K562 (cell line): ENCODE measurements at regions not wholly inside any gene's neighbourhood (a gene's known extent, or its start where the extent isn't known, plus 50 kb on each side); places are given as distances from the start of the nearest gene placed in this dataset.

Experiments
- CTBP1 ChIP-seq: fragments of 450-650 bp; IDR thresholded peaks from 2 replicates; pipeline ENCODE4 v1.6.1; 2016; ENCODE audit warnings: borderline replicate concordance
- CUX1 ChIP-seq: fragments of 200-800 bp; sonication (Bioruptor generic); IDR thresholded peaks from 2 replicates; pipeline ENCODE4 v1.6.1; 2016; ENCODE audit warnings: missing genetic modification characterization, missing compliant biosample characterization
- L3MBTL2 ChIP-seq: fragments of 450-650 bp; IDR thresholded peaks from 2 replicates; pipeline ENCODE4 v1.6.1; 2016; ENCODE audit warnings: mild to moderate bottlenecking, moderate library complexity
- MAX ChIP-seq: sonication (generic); formaldehyde crosslinking; IDR thresholded peaks from 2 replicates; pipeline ENCODE4 v1.9.0; 2022; ENCODE audit warnings: mild to moderate bottlenecking, missing genetic modification reagents
- PREB ChIP-seq: sonication (generic); formaldehyde crosslinking; IDR thresholded peaks from 2 replicates; pipeline ENCODE4 v1.8.1; 2023; ENCODE audit warnings: mild to moderate bottlenecking, missing genetic modification reagents
- RB1 ChIP-seq: fragments of 450-650 bp; IDR thresholded peaks from 2 replicates; pipeline ENCODE4 v1.6.1; 2017; ENCODE audit warnings: low read depth, mild to moderate bottlenecking
- SAP30 ChIP-seq: fragments of 200-600 bp; sonication (generic); IDR thresholded peaks from 2 replicates; pipeline ENCODE4 v1.6.1; 2012; ENCODE audit warnings: borderline replicate concordance, low read depth, mild to moderate bottlenecking, moderate library complexity, low read length, control low read depth, inconsistent platforms; ENCODE audit not compliant: insufficient read depth, poor library complexity, severe bottlenecking
- SMC3 ChIP-seq: conservative IDR thresholded peaks from 2 replicates; pipeline ENCODE4 v1.6.1; 2011; ENCODE audit warnings: low read depth, low read length, improper control_type of control experiment; ENCODE audit not compliant: insufficient read depth
- ZBTB8A ChIP-seq: fragments of 450-650 bp; IDR thresholded peaks from 2 replicates; pipeline ENCODE4 v1.6.1; 2018; ENCODE audit warnings: mild to moderate bottlenecking, moderate library complexity; ENCODE audit not compliant: partially characterized antibody
- ZNF316 ChIP-seq: fragments of 450-650 bp; IDR thresholded peaks from 2 replicates; pipeline ENCODE4 v1.6.1; 2016
- ZNF518B ChIP-seq: fragments of 250-450 bp; sonication (Bioruptor Pico); IDR thresholded peaks from 2 replicates; pipeline ENCODE4 v1.5.0; 2021; ENCODE audit warnings: mild to moderate bottlenecking, moderate library complexity
- ZNF668 ChIP-seq: fragments of 250-450 bp; sonication (Bioruptor Pico); IDR thresholded peaks from 2 replicates; pipeline ENCODE4 v1.8.0; 2022; ENCODE audit warnings: mild to moderate bottlenecking, inconsistent platforms
- ZNF766 ChIP-seq: fragments of 200-800 bp; sonication (Bioruptor generic); conservative IDR thresholded peaks from 2 replicates; pipeline ENCODE4 v1.6.1; 2016; ENCODE audit warnings: missing genetic modification characterization, missing compliant biosample characterization
- ZNF785 ChIP-seq: fragments of 250-450 bp; sonication (Bioruptor Pico); IDR thresholded peaks from 2 replicates; pipeline ENCODE4 v1.4.0; 2020; ENCODE audit warnings: mild to moderate bottlenecking
- TF ChIP-seq, protein P1 (sequence below), 3 experiments: IDR thresholded peaks in 2 of 3; conservative IDR thresholded peaks in 1 of 3; 2 replicates each; pipeline ENCODE4 v1.5.1; 2011 to 2012; ENCODE audit warnings: low read length in 3 of 3, mild to moderate bottlenecking in 3 of 3, control low read depth in 2 of 3, improper control_type of control experiment in 1 of 3, inconsistent platforms in 1 of 3, low read depth in 1 of 3, mixed read lengths in 1 of 3, moderate library complexity in 1 of 3; ENCODE audit not compliant: insufficient read depth in 2 of 3

DNA sequence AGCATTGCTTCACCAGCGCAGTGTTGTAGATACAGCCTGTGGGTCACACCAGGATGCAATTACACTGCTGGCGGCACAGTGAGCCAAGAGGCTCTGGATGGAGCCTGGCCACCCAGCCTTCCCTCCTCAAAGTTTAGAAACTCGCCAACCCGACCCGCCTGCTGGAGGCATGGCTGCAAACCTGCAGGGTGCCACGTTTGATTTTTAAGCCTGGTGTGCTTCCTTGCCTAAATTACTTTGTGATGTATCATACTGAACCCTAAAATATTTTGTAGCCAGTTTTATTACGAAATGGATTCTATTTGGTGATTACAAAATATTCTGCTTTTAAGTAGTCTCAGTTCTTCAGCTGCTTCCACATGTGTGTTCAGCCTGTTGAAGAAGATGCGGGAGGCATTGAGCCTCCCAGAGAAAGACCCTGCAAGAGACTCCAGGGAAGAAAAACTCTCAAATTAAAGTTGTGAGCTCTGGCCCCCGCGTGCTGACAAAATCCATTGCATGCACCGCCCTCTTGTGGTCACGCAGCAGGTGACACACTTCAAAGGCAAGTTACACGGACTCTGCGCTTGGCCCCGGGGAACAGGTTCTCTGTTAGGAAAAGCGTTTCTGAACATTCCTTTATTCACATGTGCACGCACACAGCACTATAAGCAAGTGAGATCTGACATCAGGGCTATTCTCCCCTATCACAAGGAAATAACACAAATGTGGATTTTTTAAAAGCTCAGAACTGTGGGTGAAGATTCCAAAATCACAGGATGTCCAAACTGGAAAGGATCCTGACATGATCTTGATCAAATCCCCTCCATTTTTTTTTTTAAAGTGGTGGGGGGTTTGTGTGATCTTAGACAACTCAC, 63.0 kb upstream of the TWIST2 start (continued):
- no peak for TF ChIP-seq ZNF518B (CRISPR knock-in tag)
- no peak for TF ChIP-seq ZNF766 (CRISPR knock-in tag)
- no peak for TF ChIP-seq SAP30
- TF ChIP-seq CUX1 (CRISPR knock-in tag): no peak
- TF ChIP-seq, protein P1, sequence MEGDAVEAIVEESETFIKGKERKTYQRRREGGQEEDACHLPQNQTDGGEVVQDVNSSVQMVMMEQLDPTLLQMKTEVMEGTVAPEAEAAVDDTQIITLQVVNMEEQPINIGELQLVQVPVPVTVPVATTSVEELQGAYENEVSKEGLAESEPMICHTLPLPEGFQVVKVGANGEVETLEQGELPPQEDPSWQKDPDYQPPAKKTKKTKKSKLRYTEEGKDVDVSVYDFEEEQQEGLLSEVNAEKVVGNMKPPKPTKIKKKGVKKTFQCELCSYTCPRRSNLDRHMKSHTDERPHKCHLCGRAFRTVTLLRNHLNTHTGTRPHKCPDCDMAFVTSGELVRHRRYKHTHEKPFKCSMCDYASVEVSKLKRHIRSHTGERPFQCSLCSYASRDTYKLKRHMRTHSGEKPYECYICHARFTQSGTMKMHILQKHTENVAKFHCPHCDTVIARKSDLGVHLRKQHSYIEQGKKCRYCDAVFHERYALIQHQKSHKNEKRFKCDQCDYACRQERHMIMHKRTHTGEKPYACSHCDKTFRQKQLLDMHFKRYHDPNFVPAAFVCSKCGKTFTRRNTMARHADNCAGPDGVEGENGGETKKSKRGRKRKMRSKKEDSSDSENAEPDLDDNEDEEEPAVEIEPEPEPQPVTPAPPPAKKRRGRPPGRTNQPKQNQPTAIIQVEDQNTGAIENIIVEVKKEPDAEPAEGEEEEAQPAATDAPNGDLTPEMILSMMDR (IDR thresholded peaks at IDR 0.05 in 2 of 3, conservative IDR thresholded peaks at IDR 0.05 in 1 of 3; ENCODE audit: insufficient read depth in 2 of 3, low read depth in 1 of 3, low read length in 3 of 3): peak; percentile 75 to 77 (median 76)
- no peak for TF ChIP-seq PREB
- TF ChIP-seq ZNF668 (CRISPR knock-in tag): no peak
- no peak for TF ChIP-seq ZNF785 (CRISPR knock-in tag)
- no peak for TF ChIP-seq L3MBTL2
- no peak for TF ChIP-seq ZBTB8A
- TF ChIP-seq ZNF316: no peak
- no peak for TF ChIP-seq MAX (CRISPR knock-in tag)
- TF ChIP-seq CTBP1: no peak
- no peak for TF ChIP-seq RB1
- peak; percentile 66; the same call in 1 of the 2 replicates for TF ChIP-seq SMC3
